Psoas muscle (tissue), 7 donors: ENCODE measurements at regions not wholly inside any gene's neighbourhood (a gene's known extent, or its start where the extent isn't known, plus 50 kb on each side); places are given as distances from the start of the nearest gene placed in this dataset.

ENCODE experiments used
- ATAC-seq, 4 donors: fragments of 200-7000 bp; cut with Tn5 transposase; one replicate each; pipeline ENCODE4 v1.9.1; 2020; ENCODE audit warnings: moderate library complexity in 3 of 4, mild to moderate bottlenecking in 2 of 4
- DNase-seq, 2 donors: peaks; one replicate each; pipeline ENCODE4 v3.0.0-alpha.2; 2020
- H3K27ac ChIP-seq: fragments of 200-600 bp; one replicate; pipeline ENCODE4 v1.8.0; 2022
- H3K27me3 ChIP-seq, 3 donors: fragments of 200-600 bp in 1 of 3; one replicate each; pipeline versions ENCODE4 v1.6.1 to v1.8.0; 2013 to 2022; ENCODE audit warnings: low read length in 2 of 3, mild to moderate bottlenecking in 2 of 3, moderate library complexity in 1 of 3; ENCODE audit not compliant: insufficient read depth in 3 of 3
- H3K36me3 ChIP-seq, 2 donors: fragments of 200-600 bp in 1 of 2; one replicate each; pipeline versions ENCODE4 v1.6.1 to v1.8.0; 2013 to 2022; ENCODE audit warnings: low read depth in 1 of 2, mild to moderate bottlenecking in 1 of 2, moderate library complexity in 1 of 2; ENCODE audit not compliant: insufficient read depth in 1 of 2
- H3K4me1 ChIP-seq: fragments of 200-600 bp; one replicate; pipeline ENCODE4 v1.8.0; 2022
- H3K4me3 ChIP-seq: fragments of 200-600 bp; one replicate; pipeline ENCODE4 v1.8.0; 2022; ENCODE audit warnings: mild to moderate bottlenecking
- H3K9me3 ChIP-seq: fragments of 200-600 bp; one replicate; pipeline ENCODE4 v1.8.0; 2022
- CTCF ChIP-seq: fragments of 200-600 bp; IDR thresholded peaks from one replicate; pipeline ENCODE4 v1.8.0; 2022; ENCODE audit warnings: antibody characterized with exemption
- WGBS, 3 donors: extraction: QIAGEN DNeasy Blood & Tissue Kit; methylation state at CpG; one replicate each; pipeline versions ENCODE4 v1.1.6 to v1.1.7; 2013; 5-methylcytosine and 5-hydroxymethylcytosine counted together
- intact Hi-C, 2 donors: fragments of 100-400 bp; cut with DNase I; formaldehyde crosslinking; loops; one replicate each; pipeline versions ENCODE4 v1.11.0 to v1.14.2; 2022
- donor health status: healthy with polysubstance abuse.
- donor health status: DM: no; HTN: no; CAD: no; lungs with moderate emphysema.
- donor health status: Bipolar disorder and iron deficiency.
- donor health status: healthy.
- donor health status: DM: yes; HTN: yes; CAD: no.
- donor health status: DM: no; HTN: no; CAD: no.
- donor health status: DM: yes; HTN: yes; CAD: no.

DNA sequence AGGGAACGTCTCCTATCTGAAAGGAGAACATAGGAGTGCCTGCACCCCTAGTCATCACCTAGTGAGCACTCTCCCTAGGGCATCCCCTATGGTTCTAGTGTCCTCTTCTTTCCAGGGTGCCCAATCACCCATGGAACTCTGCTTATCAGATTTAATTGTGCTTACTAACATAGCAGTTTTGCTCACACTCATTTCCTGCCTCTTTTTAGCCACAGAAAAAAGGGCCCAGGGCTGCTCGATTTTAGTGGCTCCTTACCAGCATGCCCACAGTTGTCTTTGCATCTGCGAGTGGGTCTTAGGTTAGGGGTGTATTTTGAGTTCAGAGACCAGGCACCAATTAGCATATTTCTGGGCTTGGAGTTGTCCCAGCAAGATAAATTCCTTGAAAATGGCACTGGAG is 1110.2 kb downstream of the TAF11L14 start:
- H3K27ac ChIP-seq, result no peak overlapping the region

GRCh38 chr5:18745042-18745987 is 1111.1 kb downstream of the TAF11L14 start:
- DNase-seq (no peak), ATAC-seq (no peak)
- TF ChIP-seq CTCF, result no peak
- Histone ChIP-seq H3K4me1 (no peaks in the 10 kb centered on the region), H3K27ac (no peak overlapping the region), H3K9me3 (no peaks in the 10 kb centered on the region), H3K4me3 (peak overlapping the region; percentile 62), H3K36me3 (no peaks in the 10 kb centered on the region), H3K27me3 (no peaks in the 10 kb centered on the region)
- intact Hi-C loops, result no loop called here
- WGBS, 3 donors, result 65 to 75% (median 70%) methylated on average over 13 of the region's 13 CpGs

More for the DNA sequence above, 1110.2 kb downstream of the TAF11L14 start:
- TF ChIP-seq CTCF, result no peak
- 76 to 78% (median 76%) methylated on average over 3 of the region's 3 CpGs for WGBS, 3 donors
- intact Hi-C loops, result no loop called here
- Histone ChIP-seq H3K36me3 (no peaks in the 10 kb centered on the region), H3K4me3 (peak overlapping the region; percentile 62), H3K27me3 (no peaks in the 10 kb centered on the region), H3K9me3 (no peaks in the 10 kb centered on the region), H3K4me1 (no peaks in the 10 kb centered on the region)
- no peak for DNase-seq
- ATAC-seq, result no peak

DNA sequence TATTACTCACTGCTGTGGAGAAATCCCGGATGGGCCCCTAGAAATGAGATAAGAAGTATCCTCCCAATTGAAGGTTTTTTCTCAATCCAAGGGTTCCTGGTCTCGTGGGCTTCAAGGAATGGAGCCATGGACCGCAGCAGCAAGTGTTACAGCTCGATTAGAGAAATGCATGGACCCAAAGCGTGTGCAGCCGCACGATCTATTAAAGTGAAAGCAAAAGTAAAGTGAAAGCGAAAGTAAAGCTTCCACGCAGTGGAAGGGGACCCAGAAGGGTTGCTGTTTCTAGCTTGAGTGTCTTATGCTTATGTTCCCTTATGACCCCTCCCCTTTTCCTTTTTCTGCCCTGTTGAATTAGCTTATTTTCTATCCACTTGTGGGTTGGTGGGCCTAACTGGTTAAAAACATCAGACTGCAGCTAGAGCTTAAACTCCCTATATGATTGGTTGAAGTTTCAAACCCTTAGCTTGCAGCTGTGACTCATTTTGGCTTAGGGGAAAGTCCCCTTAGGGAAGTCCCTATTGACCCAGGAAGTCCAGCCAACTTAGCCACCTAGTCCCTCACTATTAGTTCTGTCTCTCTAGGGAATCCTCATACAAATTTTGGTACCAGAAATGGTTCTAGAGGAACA is 1111.8 kb downstream of the TAF11L14 start:
- no peaks in the 10 kb centered on the region for H3K27me3 ChIP-seq
- no peaks in the 10 kb centered on the region for H3K4me1 ChIP-seq
- DNase-seq (no peak), ATAC-seq (peak in 1 of 4 donors; percentile 50)
- H3K36me3 ChIP-seq, result no peaks in the 10 kb centered on the region
- intact Hi-C loops, result no loop called here
- H3K4me3 ChIP-seq, result peak overlapping the region; percentile 62
- H3K27ac ChIP-seq, result peak overlapping the region; percentile 58
- no peaks in the 10 kb centered on the region for H3K9me3 ChIP-seq
- WGBS, 3 donors, result 60 to 73% (median 66%) methylated on average over 9 of the region's 9 CpGs
- no peak for TF ChIP-seq CTCF

GRCh38 chr5:18749763-18750162 is 1115.5 kb downstream of the TAF11L14 start:
- 85 to 89% (median 87%) methylated on average over 4 of the region's 4 CpGs for WGBS, 3 donors
- H3K4me1 ChIP-seq, result no peaks in the 10 kb centered on the region
- ATAC-seq (no peak), DNase-seq (no peak)
- TF ChIP-seq CTCF, result no peak
- H3K27me3 ChIP-seq, result no peaks in the 10 kb centered on the region
- no peak overlapping the region for H3K4me3 ChIP-seq
- no peak overlapping the region for H3K27ac ChIP-seq
- no peaks in the 10 kb centered on the region for H3K9me3 ChIP-seq
- H3K36me3 ChIP-seq, result no peaks in the 10 kb centered on the region
- intact Hi-C loops, result no loop called here
